Astrocyte of the cerebellum (primary cell): ENCODE measurements at regions not wholly inside any gene's neighbourhood (a gene's known extent, or its start where the extent isn't known, plus 50 kb on each side); places are given as distances from the start of the nearest gene placed in this dataset.

Source experiments
- DNase-seq: peaks from one replicate; pipeline ENCODE4 v3.0.0-alpha.2; 2011; ENCODE audit warnings: low read depth
- H3K4me3 ChIP-seq: 2 replicates; pipeline ENCODE4 v1.5.1; 2011; ENCODE audit warnings: mild to moderate bottlenecking, low read depth, low read length, moderate library complexity
- CTCF ChIP-seq: IDR thresholded peaks from 2 replicates; pipeline ENCODE4 v1.5.1; 2012; ENCODE audit warnings: low read length, low read depth, moderate library complexity, mild to moderate bottlenecking; ENCODE audit errors: missing control alignments
- in situ Hi-C: cut with HindIII; loops from 2 replicates; pipeline ENCODE4 v1.10.0; 2017; ENCODE audit warnings: low sequenced_read_pairs

GRCh38 chr3:11933529-11933928 lies 70.7 kb upstream of the SYN2 start:
- no peak for DNase-seq
- in situ Hi-C loops: no loop called here
- no peak overlapping the region for H3K4me3 ChIP-seq
- no peak for TF ChIP-seq CTCF

- DNase-seq: no peak
- TF ChIP-seq CTCF: peak; percentile 70
- H3K4me3 ChIP-seq: no peak overlapping the region
- in situ Hi-C loops: no loop called here
Observed at GRCh38 chr3:11944052-11944673, 60.0 kb upstream of the SYN2 start.

- TF ChIP-seq CTCF: no peak
- in situ Hi-C loops: no loop called here
- no peak for DNase-seq
- no peak overlapping the region for H3K4me3 ChIP-seq
Observed at GRCh38 chr3:11948331-11948730, 55.9 kb upstream of the SYN2 start.

GRCh38 chr3:11948866-11949265 lies 55.3 kb upstream of the SYN2 start:
- in situ Hi-C loops: no loop called here
- no peak for DNase-seq
- no peak overlapping the region for H3K4me3 ChIP-seq
- no peak for TF ChIP-seq CTCF

GRCh38 chr3:11949351-11949750 lies 54.8 kb upstream of the SYN2 start:
- no peak for TF ChIP-seq CTCF
- H3K4me3 ChIP-seq: no peak overlapping the region
- DNase-seq: no peak
- in situ Hi-C loops: no loop called here

DNA sequence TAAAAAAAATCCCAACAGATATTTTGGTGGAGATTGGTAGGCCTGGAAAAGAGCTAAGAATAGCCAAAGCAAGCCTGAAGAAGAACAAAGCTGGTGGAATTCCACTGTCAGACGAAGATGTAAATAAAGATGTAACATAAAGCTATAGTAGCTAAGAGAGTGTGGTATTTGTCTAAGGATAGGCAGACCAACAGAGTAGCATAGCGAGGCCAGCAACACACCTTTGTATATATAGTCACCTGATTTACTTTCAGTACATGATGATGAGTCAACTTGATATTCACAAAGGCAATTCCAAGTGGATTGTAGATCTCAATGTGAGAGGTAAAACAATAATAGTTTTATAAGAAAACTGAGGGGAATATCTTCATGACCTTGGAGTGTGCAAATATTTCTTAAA lies 53.6 kb upstream of the SYN2 start:
- H3K4me3 ChIP-seq: no peak overlapping the region
- in situ Hi-C loops: no loop called here
- DNase-seq: no peak
- no peak for TF ChIP-seq CTCF
